GM23338 (cell line): ENCODE measurements at regions not wholly inside any gene's neighbourhood (a gene's known extent, or its start where the extent isn't known, plus 50 kb on each side); places are given as distances from the start of the nearest gene placed in this dataset.

Experiments used
- ATAC-seq: fragments of 200-7000 bp; cut with Tn5 transposase; 3 replicates; pipeline ENCODE4 v1.9.1; 2020
- DNase-seq: peaks from one replicate; pipeline ENCODE4 v3.0.0-alpha.2; 2015; ENCODE audit warnings: low spot score
- H2AFZ ChIP-seq: fragments of 200-600 bp; sonication (generic); 2 replicates; pipeline ENCODE4 v1.8.0; 2016; ENCODE audit warnings: antibody characterized with exemption, mild to moderate bottlenecking, moderate library complexity
- H3F3A ChIP-seq: fragments of 200-600 bp; sonication (generic); replicated peaks from 2 replicates; pipeline ENCODE4 v1.8.0; 2017; ENCODE audit warnings: antibody characterized with exemption, mixed run types, low read depth
- H3K27ac ChIP-seq: fragments of 200-600 bp; sonication (generic); 2 replicates; pipeline ENCODE4 v1.6.1; 2016; ENCODE audit warnings: low read depth
- H3K27me3 ChIP-seq: fragments of 200-600 bp; sonication (generic); 2 replicates; pipeline ENCODE4 v1.8.0; 2016; ENCODE audit warnings: mild to moderate bottlenecking, mixed run types, moderate library complexity; ENCODE audit not compliant: insufficient read depth
- H3K36me3 ChIP-seq: fragments of 200-600 bp; sonication (generic); 2 replicates; pipeline ENCODE4 v1.8.0; 2016; ENCODE audit warnings: mild to moderate bottlenecking; ENCODE audit not compliant: insufficient read depth
- H3K4me1 ChIP-seq: fragments of 200-600 bp; sonication (generic); 2 replicates; pipeline ENCODE4 v1.8.0; 2016; ENCODE audit warnings: mild to moderate bottlenecking, moderate library complexity; ENCODE audit not compliant: insufficient read depth
- H3K4me2 ChIP-seq: fragments of 200-600 bp; sonication (generic); 2 replicates; pipeline ENCODE4 v1.7.1; 2017; ENCODE audit warnings: mixed run types
- H3K4me3 ChIP-seq: fragments of 200-600 bp; sonication (generic); 2 replicates; pipeline ENCODE4 v1.6.1; 2016; ENCODE audit warnings: mixed run types
- H3K79me2 ChIP-seq: fragments of 200-600 bp; sonication (generic); replicated peaks from 2 replicates; pipeline ENCODE4 v1.8.0; 2017; ENCODE audit warnings: mild to moderate bottlenecking; ENCODE audit not compliant: insufficient read depth
- H3K9me2 ChIP-seq: fragments of 200-600 bp; sonication (generic); 2 replicates; pipeline ENCODE4 v1.8.0; 2017; ENCODE audit not compliant: insufficient read depth
- H4K20me1 ChIP-seq: fragments of 200-600 bp; sonication (generic); replicated peaks from 2 replicates; pipeline ENCODE4 v1.8.0; 2017; ENCODE audit warnings: mild to moderate bottlenecking; ENCODE audit not compliant: insufficient read depth
- H3K27ac Mint-ChIP-seq: 2 replicates; pipeline ENCODE4 v1.8.0; 2020; ENCODE audit warnings: inconsistent platforms, mild to moderate bottlenecking, moderate library complexity, mixed read lengths
- H3K27me3 Mint-ChIP-seq: 3 replicates; pipeline ENCODE4 v1.8.0; 2022; ENCODE audit warnings: low read depth, mild to moderate bottlenecking, moderate library complexity, mixed read lengths, inconsistent platforms; ENCODE audit not compliant: insufficient read depth, poor library complexity
- H3K36me3 Mint-ChIP-seq: 3 replicates; pipeline ENCODE4 v1.8.0; 2021; ENCODE audit warnings: low read depth, mild to moderate bottlenecking, inconsistent platforms, moderate library complexity, mixed read lengths
- H3K4me1 Mint-ChIP-seq: 3 replicates; pipeline ENCODE4 v1.8.0; 2020; ENCODE audit warnings: mild to moderate bottlenecking, inconsistent platforms, mixed read lengths
- H3K4me3 Mint-ChIP-seq: 3 replicates; pipeline ENCODE4 v1.8.0; 2021; ENCODE audit warnings: moderate library complexity, mild to moderate bottlenecking, inconsistent platforms, mixed read lengths
- H3K9me3 Mint-ChIP-seq: 3 replicates; pipeline ENCODE4 v1.8.0; 2020; ENCODE audit warnings: moderate library complexity, mild to moderate bottlenecking, inconsistent platforms, mixed read lengths
- CREB1 ChIP-seq: fragments of 250-450 bp; sonication (Bioruptor Pico); IDR thresholded peaks from 2 replicates; pipeline ENCODE4 v1.5.0; 2020; ENCODE audit warnings: low read depth, mild to moderate bottlenecking, moderate library complexity
- EZH2 ChIP-seq: fragments of 200-600 bp; sonication (generic); IDR thresholded peaks from one replicate; pipeline ENCODE4 v1.8.0; 2017; ENCODE audit warnings: antibody characterized with exemption, mild to moderate bottlenecking, low read depth; ENCODE audit not compliant: unreplicated experiment
- EZH2phosphoT487 ChIP-seq: fragments of 200-600 bp; sonication (generic); IDR thresholded peaks from one replicate; pipeline ENCODE4 v1.8.1; 2018; ENCODE audit warnings: antibody characterized with exemption; ENCODE audit not compliant: unreplicated experiment
- JUNB ChIP-seq: IDR thresholded peaks from one replicate; pipeline ENCODE4 v1.6.1; 2016; ENCODE audit warnings: antibody characterized with exemption; ENCODE audit not compliant: unreplicated experiment
- NANOG ChIP-seq: IDR thresholded peaks from 2 replicates; pipeline ENCODE4 v1.6.1; 2016; ENCODE audit warnings: antibody characterized with exemption, borderline replicate concordance
- POLR2AphosphoS5 ChIP-seq: IDR thresholded peaks from 2 replicates; pipeline ENCODE4 v1.6.1; 2016; ENCODE audit warnings: antibody characterized with exemption, low read depth
- STAT1 ChIP-seq: IDR thresholded peaks from one replicate; pipeline ENCODE4 v1.6.1; 2016; ENCODE audit warnings: antibody characterized with exemption; ENCODE audit not compliant: unreplicated experiment
- ZNF114 ChIP-seq: fragments of 250-450 bp; sonication (Bioruptor Pico); IDR thresholded peaks from 2 replicates; pipeline ENCODE4 v1.5.0; 2020; ENCODE audit warnings: mild to moderate bottlenecking, moderate library complexity
- ZNF331 ChIP-seq: fragments of 250-450 bp; sonication (Bioruptor Pico); IDR thresholded peaks from 2 replicates; pipeline ENCODE4 v1.5.0; 2020; ENCODE audit warnings: low read depth, mild to moderate bottlenecking, moderate library complexity
- TF ChIP-seq, protein P1 (sequence below): IDR thresholded peaks from one replicate; pipeline ENCODE4 v1.6.1; 2018; ENCODE audit warnings: antibody characterized with exemption; ENCODE audit not compliant: unreplicated experiment
- TF ChIP-seq, protein P2 (sequence below): IDR thresholded peaks from 2 replicates; pipeline ENCODE4 v1.6.1; 2016; ENCODE audit warnings: antibody characterized with exemption
- TF ChIP-seq, protein P3 (sequence below): fragments of 250-450 bp; sonication (Bioruptor Pico); IDR thresholded peaks from 2 replicates; pipeline ENCODE4 v1.5.0; 2020; ENCODE audit warnings: mild to moderate bottlenecking, moderate library complexity
- TF ChIP-seq, protein P4 (sequence below), 2 experiments: fragments of 200-600 bp in 1 of 2; sonication (generic) in 1 of 2; conservative IDR thresholded peaks; 2 replicates each; pipeline versions ENCODE4 v1.5.1 to v1.6.1; 2016 to 2017; ENCODE audit warnings: antibody characterized with exemption in 2 of 2, low read depth in 2 of 2, mild to moderate bottlenecking in 2 of 2, moderate library complexity in 1 of 2

- TF ChIP-seq, protein P1, sequence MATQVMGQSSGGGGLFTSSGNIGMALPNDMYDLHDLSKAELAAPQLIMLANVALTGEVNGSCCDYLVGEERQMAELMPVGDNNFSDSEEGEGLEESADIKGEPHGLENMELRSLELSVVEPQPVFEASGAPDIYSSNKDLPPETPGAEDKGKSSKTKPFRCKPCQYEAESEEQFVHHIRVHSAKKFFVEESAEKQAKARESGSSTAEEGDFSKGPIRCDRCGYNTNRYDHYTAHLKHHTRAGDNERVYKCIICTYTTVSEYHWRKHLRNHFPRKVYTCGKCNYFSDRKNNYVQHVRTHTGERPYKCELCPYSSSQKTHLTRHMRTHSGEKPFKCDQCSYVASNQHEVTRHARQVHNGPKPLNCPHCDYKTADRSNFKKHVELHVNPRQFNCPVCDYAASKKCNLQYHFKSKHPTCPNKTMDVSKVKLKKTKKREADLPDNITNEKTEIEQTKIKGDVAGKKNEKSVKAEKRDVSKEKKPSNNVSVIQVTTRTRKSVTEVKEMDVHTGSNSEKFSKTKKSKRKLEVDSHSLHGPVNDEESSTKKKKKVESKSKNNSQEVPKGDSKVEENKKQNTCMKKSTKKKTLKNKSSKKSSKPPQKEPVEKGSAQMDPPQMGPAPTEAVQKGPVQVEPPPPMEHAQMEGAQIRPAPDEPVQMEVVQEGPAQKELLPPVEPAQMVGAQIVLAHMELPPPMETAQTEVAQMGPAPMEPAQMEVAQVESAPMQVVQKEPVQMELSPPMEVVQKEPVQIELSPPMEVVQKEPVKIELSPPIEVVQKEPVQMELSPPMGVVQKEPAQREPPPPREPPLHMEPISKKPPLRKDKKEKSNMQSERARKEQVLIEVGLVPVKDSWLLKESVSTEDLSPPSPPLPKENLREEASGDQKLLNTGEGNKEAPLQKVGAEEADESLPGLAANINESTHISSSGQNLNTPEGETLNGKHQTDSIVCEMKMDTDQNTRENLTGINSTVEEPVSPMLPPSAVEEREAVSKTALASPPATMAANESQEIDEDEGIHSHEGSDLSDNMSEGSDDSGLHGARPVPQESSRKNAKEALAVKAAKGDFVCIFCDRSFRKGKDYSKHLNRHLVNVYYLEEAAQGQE = no peak
- TF ChIP-seq EZH2phosphoT487 (no peak), NANOG (no peak), ZNF114 (no peak)
Observed at GRCh38 chr1:238913210-238913609, 473.2 kb upstream of the CHRM3 start (continued).

GRCh38 chr1:238912148-238912547 is 474.2 kb upstream of the CHRM3 start:
- no peak overlapping the region for H3K4me2 ChIP-seq
- H3K79me2 ChIP-seq = no peaks in the 10 kb centered on the region
- H3K4me1 Mint-ChIP-seq = no peaks in the 10 kb centered on the region
- no peaks in the 10 kb centered on the region for H3K9me2 ChIP-seq
- H3K4me1 ChIP-seq = no peaks in the 10 kb centered on the region
- H3K27ac ChIP-seq = no peak overlapping the region
- no peaks in the 10 kb centered on the region for H3K36me3 ChIP-seq
- H4K20me1 ChIP-seq = no peaks in the 10 kb centered on the region
- no peak overlapping the region for H3K27ac Mint-ChIP-seq
- no peaks in the 10 kb centered on the region; the same call in 2 of the 3 replicates for H3K36me3 Mint-ChIP-seq
- H3K4me3 Mint-ChIP-seq = no peak overlapping the region
- no peaks in the 10 kb centered on the region for H3F3A ChIP-seq
- no peak for DNase-seq
- no peaks in the 10 kb centered on the region for H3K27me3 ChIP-seq
- no peak overlapping the region for H3K4me3 ChIP-seq
- peaks cover 2% of the 10 kb centered on the region for H3K27me3 Mint-ChIP-seq
- no peaks in the 10 kb centered on the region for H3K9me3 Mint-ChIP-seq
- no peak overlapping the region; the same call in 1 of the 2 replicates for H2AFZ ChIP-seq
- no peak for ATAC-seq
- TF ChIP-seq ZNF331 (no peak), EZH2phosphoT487 (no peak), JUNB (no peak), ZNF114 (no peak), STAT1 (no peak), POLR2AphosphoS5 (no peak), CREB1 (CRISPR knock-in tag) (no peak), NANOG (no peak), EZH2 (no peak)
- TF ChIP-seq, protein P2, sequence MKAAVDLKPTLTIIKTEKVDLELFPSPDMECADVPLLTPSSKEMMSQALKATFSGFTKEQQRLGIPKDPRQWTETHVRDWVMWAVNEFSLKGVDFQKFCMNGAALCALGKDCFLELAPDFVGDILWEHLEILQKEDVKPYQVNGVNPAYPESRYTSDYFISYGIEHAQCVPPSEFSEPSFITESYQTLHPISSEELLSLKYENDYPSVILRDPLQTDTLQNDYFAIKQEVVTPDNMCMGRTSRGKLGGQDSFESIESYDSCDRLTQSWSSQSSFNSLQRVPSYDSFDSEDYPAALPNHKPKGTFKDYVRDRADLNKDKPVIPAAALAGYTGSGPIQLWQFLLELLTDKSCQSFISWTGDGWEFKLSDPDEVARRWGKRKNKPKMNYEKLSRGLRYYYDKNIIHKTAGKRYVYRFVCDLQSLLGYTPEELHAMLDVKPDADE = no peak
- TF ChIP-seq, protein P3, sequence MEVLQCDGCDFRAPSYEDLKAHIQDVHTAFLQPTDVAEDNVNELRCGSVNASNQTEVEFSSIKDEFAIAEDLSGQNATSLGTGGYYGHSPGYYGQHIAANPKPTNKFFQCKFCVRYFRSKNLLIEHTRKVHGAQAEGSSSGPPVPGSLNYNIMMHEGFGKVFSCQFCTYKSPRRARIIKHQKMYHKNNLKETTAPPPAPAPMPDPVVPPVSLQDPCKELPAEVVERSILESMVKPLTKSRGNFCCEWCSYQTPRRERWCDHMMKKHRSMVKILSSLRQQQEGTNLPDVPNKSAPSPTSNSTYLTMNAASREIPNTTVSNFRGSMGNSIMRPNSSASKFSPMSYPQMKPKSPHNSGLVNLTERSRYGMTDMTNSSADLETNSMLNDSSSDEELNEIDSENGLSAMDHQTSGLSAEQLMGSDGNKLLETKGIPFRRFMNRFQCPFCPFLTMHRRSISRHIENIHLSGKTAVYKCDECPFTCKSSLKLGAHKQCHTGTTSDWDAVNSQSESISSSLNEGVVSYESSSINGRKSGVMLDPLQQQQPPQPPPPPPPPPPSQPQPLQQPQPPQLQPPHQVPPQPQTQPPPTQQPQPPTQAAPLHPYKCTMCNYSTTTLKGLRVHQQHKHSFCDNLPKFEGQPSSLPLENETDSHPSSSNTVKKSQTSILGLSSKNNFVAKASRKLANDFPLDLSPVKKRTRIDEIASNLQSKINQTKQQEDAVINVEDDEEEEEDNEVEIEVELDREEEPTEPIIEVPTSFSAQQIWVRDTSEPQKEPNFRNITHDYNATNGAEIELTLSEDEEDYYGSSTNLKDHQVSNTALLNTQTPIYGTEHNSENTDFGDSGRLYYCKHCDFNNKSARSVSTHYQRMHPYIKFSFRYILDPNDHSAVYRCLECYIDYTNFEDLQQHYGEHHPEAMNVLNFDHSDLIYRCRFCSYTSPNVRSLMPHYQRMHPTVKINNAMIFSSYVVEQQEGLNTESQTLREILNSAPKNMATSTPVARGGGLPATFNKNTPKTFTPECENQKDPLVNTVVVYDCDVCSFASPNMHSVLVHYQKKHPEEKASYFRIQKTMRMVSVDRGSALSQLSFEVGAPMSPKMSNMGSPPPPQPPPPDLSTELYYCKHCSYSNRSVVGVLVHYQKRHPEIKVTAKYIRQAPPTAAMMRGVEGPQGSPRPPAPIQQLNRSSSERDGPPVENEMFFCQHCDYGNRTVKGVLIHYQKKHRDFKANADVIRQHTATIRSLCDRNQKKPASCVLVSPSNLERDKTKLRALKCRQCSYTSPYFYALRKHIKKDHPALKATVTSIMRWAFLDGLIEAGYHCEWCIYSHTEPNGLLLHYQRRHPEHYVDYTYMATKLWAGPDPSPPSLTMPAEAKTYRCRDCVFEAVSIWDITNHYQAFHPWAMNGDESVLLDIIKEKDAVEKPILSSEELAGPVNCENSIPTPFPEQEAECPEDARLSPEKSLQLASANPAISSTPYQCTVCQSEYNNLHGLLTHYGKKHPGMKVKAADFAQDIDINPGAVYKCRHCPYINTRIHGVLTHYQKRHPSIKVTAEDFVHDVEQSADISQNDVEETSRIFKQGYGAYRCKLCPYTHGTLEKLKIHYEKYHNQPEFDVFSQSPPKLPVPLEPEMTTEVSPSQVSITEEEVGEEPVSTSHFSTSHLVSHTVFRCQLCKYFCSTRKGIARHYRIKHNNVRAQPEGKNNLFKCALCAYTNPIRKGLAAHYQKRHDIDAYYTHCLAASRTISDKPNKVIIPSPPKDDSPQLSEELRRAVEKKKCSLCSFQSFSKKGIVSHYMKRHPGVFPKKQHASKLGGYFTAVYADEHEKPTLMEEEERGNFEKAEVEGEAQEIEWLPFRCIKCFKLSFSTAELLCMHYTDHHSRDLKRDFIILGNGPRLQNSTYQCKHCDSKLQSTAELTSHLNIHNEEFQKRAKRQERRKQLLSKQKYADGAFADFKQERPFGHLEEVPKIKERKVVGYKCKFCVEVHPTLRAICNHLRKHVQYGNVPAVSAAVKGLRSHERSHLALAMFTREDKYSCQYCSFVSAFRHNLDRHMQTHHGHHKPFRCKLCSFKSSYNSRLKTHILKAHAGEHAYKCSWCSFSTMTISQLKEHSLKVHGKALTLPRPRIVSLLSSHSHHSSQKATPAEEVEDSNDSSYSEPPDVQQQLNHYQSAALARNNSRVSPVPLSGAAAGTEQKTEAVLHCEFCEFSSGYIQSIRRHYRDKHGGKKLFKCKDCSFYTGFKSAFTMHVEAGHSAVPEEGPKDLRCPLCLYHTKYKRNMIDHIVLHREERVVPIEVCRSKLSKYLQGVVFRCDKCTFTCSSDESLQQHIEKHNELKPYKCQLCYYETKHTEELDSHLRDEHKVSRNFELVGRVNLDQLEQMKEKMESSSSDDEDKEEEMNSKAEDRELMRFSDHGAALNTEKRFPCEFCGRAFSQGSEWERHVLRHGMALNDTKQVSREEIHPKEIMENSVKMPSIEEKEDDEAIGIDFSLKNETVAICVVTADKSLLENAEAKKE (CRISPR knock-in tag) = no peak
- TF ChIP-seq, protein P4, sequence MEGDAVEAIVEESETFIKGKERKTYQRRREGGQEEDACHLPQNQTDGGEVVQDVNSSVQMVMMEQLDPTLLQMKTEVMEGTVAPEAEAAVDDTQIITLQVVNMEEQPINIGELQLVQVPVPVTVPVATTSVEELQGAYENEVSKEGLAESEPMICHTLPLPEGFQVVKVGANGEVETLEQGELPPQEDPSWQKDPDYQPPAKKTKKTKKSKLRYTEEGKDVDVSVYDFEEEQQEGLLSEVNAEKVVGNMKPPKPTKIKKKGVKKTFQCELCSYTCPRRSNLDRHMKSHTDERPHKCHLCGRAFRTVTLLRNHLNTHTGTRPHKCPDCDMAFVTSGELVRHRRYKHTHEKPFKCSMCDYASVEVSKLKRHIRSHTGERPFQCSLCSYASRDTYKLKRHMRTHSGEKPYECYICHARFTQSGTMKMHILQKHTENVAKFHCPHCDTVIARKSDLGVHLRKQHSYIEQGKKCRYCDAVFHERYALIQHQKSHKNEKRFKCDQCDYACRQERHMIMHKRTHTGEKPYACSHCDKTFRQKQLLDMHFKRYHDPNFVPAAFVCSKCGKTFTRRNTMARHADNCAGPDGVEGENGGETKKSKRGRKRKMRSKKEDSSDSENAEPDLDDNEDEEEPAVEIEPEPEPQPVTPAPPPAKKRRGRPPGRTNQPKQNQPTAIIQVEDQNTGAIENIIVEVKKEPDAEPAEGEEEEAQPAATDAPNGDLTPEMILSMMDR (conservative IDR thresholded peaks at IDR 0.05; ENCODE audit: low read depth in 2 of 2) = no peak
